Suprapubic skin (tissue), 4 donors: ENCODE measurements at regions not wholly inside any gene's neighbourhood (a gene's known extent, or its start where the extent isn't known, plus 50 kb on each side); places are given as distances from the start of the nearest gene placed in this dataset.

Experiments used
- EP300 ChIP-seq: sonication (generic); formaldehyde crosslinking; IDR thresholded peaks from one replicate; pipeline ENCODE4 v1.6.1; 2017; ENCODE audit warnings: antibody characterized with exemption
- POLR2AphosphoS5 ChIP-seq, 3 donors: sonication (generic); formaldehyde crosslinking; IDR thresholded peaks; one replicate each; pipeline ENCODE4 v1.6.1; 2017; ENCODE audit warnings: antibody characterized with exemption in 3 of 3

DNA sequence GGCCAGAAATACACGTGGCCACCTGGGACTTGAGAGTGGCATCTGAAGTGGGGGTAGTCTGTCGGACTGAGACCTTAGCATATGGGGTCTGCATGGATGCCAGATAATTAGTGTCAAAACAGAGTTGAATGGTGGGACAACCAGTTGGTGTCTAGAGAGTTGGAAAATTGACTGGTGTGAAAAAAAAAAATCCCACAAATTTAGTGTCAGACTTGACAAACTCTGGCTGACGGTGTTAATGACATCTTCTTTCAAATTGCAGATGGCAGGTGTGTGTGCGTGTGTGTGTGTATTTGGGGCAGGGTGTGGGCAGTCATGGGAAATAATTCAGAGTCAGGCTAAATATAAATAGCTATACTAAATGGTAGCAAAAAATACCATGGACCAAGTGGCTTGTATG, 365.4 kb upstream of the RGPD4 start:
- TF ChIP-seq POLR2AphosphoS5 (IDR thresholded peaks at IDR 0.05) (no peak), EP300 (no peak)
